ENCODE measurements at regions not wholly inside any gene's neighbourhood (a gene's known extent, or its start where the extent isn't known, plus 50 kb on each side); places are given as distances from the start of the nearest gene placed in this dataset.

GRCh38 chr5:15333091-15333490 is 166.9 kb upstream of the FBXL7 start:
- peaks cover 14% of the 10 kb centered on the region for H3K27me3 Mint-ChIP-seq (ENCODE audit: low read depth)
- peaks cover 16% of the 10 kb centered on the region for H3K9me3 Mint-ChIP-seq
- H3K27ac Mint-ChIP-seq, result no peak overlapping the region
- no peak for DNase-seq (ENCODE audit: low spot score in 2 of 2, unreplicated experiment in 2 of 2)
- H3K4me1 Mint-ChIP-seq, result no peaks in the 10 kb centered on the region
- no peak for TF ChIP-seq CTCF (IDR thresholded peaks at IDR 0.05; ENCODE audit: unreplicated experiment)
- H3K4me3 Mint-ChIP-seq, result no peak overlapping the region
- no peaks in the 10 kb centered on the region for H3K36me3 Mint-ChIP-seq

GRCh38 chr5:15326932-15327331 is 173.0 kb upstream of the FBXL7 start:
- Mint-ChIP-seq H3K4me1 (no peaks in the 10 kb centered on the region), H3K36me3 (no peaks in the 10 kb centered on the region), H3K4me3 (no peak overlapping the region), H3K27ac (no peak overlapping the region), H3K27me3 (ENCODE audit: low read depth) (peaks cover 12% of the 10 kb centered on the region), H3K9me3 (peaks cover 12% of the 10 kb centered on the region)
- DNase-seq (ENCODE audit: low spot score in 2 of 2, unreplicated experiment in 2 of 2), result no peak
- TF ChIP-seq CTCF (IDR thresholded peaks at IDR 0.05; ENCODE audit: unreplicated experiment), result no peak

GRCh38 chr5:15326471-15326870 is 173.5 kb upstream of the FBXL7 start:
- H3K27me3 Mint-ChIP-seq (ENCODE audit: low read depth), result peaks cover 12% of the 10 kb centered on the region
- H3K4me1 Mint-ChIP-seq, result no peaks in the 10 kb centered on the region
- TF ChIP-seq CTCF (IDR thresholded peaks at IDR 0.05; ENCODE audit: unreplicated experiment), result no peak
- no peak overlapping the region for H3K4me3 Mint-ChIP-seq
- no peak for DNase-seq (ENCODE audit: low spot score in 2 of 2, unreplicated experiment in 2 of 2)
- peaks cover 12% of the 10 kb centered on the region for H3K9me3 Mint-ChIP-seq
- H3K27ac Mint-ChIP-seq, result no peak overlapping the region
- no peaks in the 10 kb centered on the region for H3K36me3 Mint-ChIP-seq

- DNase-seq (ENCODE audit: low spot score in 2 of 2, unreplicated experiment in 2 of 2), result no peak
- Mint-ChIP-seq H3K27me3 (ENCODE audit: low read depth) (peaks cover 2% of the 10 kb centered on the region), H3K27ac (no peak overlapping the region), H3K4me3 (no peak overlapping the region), H3K36me3 (no peaks in the 10 kb centered on the region), H3K9me3 (peaks cover 12% of the 10 kb centered on the region), H3K4me1 (peaks cover 5% of the 10 kb centered on the region)
- no peak for TF ChIP-seq CTCF (IDR thresholded peaks at IDR 0.05; ENCODE audit: unreplicated experiment)
These were observed 177.6 kb upstream of the FBXL7 start for GRCh38 chr5:15322421-15322820.

GRCh38 chr5:15321776-15322175 is 178.2 kb upstream of the FBXL7 start:
- H3K4me1 Mint-ChIP-seq, result peaks cover 5% of the 10 kb centered on the region
- peaks cover 5% of the 10 kb centered on the region for H3K27me3 Mint-ChIP-seq (ENCODE audit: low read depth)
- no peak for TF ChIP-seq CTCF (IDR thresholded peaks at IDR 0.05; ENCODE audit: unreplicated experiment)
- no peaks in the 10 kb centered on the region for H3K36me3 Mint-ChIP-seq
- H3K4me3 Mint-ChIP-seq, result no peak overlapping the region
- H3K27ac Mint-ChIP-seq, result no peak overlapping the region
- H3K9me3 Mint-ChIP-seq, result peaks cover 12% of the 10 kb centered on the region
- no peak for DNase-seq (ENCODE audit: low spot score in 2 of 2, unreplicated experiment in 2 of 2)

GRCh38 chr5:15320871-15321270 is 179.1 kb upstream of the FBXL7 start:
- Mint-ChIP-seq H3K4me1 (peaks cover 5% of the 10 kb centered on the region), H3K27me3 (ENCODE audit: low read depth) (peaks cover 12% of the 10 kb centered on the region), H3K9me3 (peaks cover 9% of the 10 kb centered on the region), H3K36me3 (no peaks in the 10 kb centered on the region), H3K4me3 (no peak overlapping the region), H3K27ac (no peak overlapping the region)
- no peak for DNase-seq (ENCODE audit: low spot score in 2 of 2, unreplicated experiment in 2 of 2)
- TF ChIP-seq CTCF (IDR thresholded peaks at IDR 0.05; ENCODE audit: unreplicated experiment), result no peak

All from mesothelial cell of epicardium (in vitro differentiated cells).